ENCODE measurements at regions not wholly inside any gene's neighbourhood (a gene's known extent, or its start where the extent isn't known, plus 50 kb on each side); places are given as distances from the start of the nearest gene placed in this dataset.

GRCh38 chr12:124380796-124381455 lies 86.0 kb downstream of the RFLNA start:
- no peak overlapping the region for H3K4me3 ChIP-seq (replicated peaks; ENCODE audit: insufficient read depth, low read length)
- DNase-seq (ENCODE audit: low read depth in 1 of 2, low spot score in 1 of 2) = peak in 1 of 2 experiments; percentile 19
- no peaks in the 10 kb centered on the region for H3K27me3 ChIP-seq (ENCODE audit: insufficient read depth, poor library complexity, severe bottlenecking)
- TF ChIP-seq CTCF (IDR thresholded peaks at IDR 0.05; ENCODE audit: insufficient read depth, low read length) = no peak
- TF ChIP-seq SPI1 (IDR thresholded peaks at IDR 0.05; ENCODE audit: borderline replicate concordance, low read depth) = peak; percentile 27; the same call in 1 of the 2 replicates
- no peak for TF ChIP-seq GABPA (IDR thresholded peaks at IDR 0.05; ENCODE audit: low read depth)
- TF ChIP-seq POLR2AphosphoS5 (IDR thresholded peaks at IDR 0.05; ENCODE audit: low read depth) = no peak
- TF ChIP-seq REST (IDR thresholded peaks at IDR 0.05; ENCODE audit: insufficient replicate concordance, low read depth) = no peak
- peak overlapping the region; percentile 51 for H3K27ac ChIP-seq (replicated peaks)

- no peak overlapping the region for H3K4me3 ChIP-seq (replicated peaks; ENCODE audit: insufficient read depth, low read length)
- no peaks in the 10 kb centered on the region for H3K27me3 ChIP-seq (ENCODE audit: insufficient read depth, poor library complexity, severe bottlenecking)
- peak overlapping the region; percentile 51 for H3K27ac ChIP-seq (replicated peaks)
- DNase-seq (ENCODE audit: low read depth in 1 of 2, low spot score in 1 of 2) = peak; percentile 72 to 75
- TF ChIP-seq SPI1 (IDR thresholded peaks at IDR 0.05; ENCODE audit: borderline replicate concordance, low read depth) = peak; percentile 41
- TF ChIP-seq POLR2AphosphoS5 (IDR thresholded peaks at IDR 0.05; ENCODE audit: low read depth) = peak; percentile 58
- no peak for TF ChIP-seq CTCF (IDR thresholded peaks at IDR 0.05; ENCODE audit: insufficient read depth, low read length)
Measured at GRCh38 chr12:124379938-124380754, 85.3 kb downstream of the RFLNA start.

- no peak for DNase-seq (ENCODE audit: low read depth in 1 of 2, low spot score in 1 of 2)
- Histone ChIP-seq H3K4me3 (replicated peaks; ENCODE audit: insufficient read depth, low read length) (no peak overlapping the region), H3K27me3 (ENCODE audit: insufficient read depth, poor library complexity, severe bottlenecking) (no peaks in the 10 kb centered on the region), H3K27ac (replicated peaks) (peak overlapping the region; percentile 51)
- TF ChIP-seq GABPA (IDR thresholded peaks at IDR 0.05; ENCODE audit: low read depth) = no peak
- TF ChIP-seq SPI1 (IDR thresholded peaks at IDR 0.05; ENCODE audit: borderline replicate concordance, low read depth) = no peak
- no peak for TF ChIP-seq CTCF (IDR thresholded peaks at IDR 0.05; ENCODE audit: insufficient read depth, low read length)
- TF ChIP-seq POLR2AphosphoS5 (IDR thresholded peaks at IDR 0.05; ENCODE audit: low read depth) = no peak
- no peak for TF ChIP-seq REST (IDR thresholded peaks at IDR 0.05; ENCODE audit: insufficient replicate concordance, low read depth)
Measured at GRCh38 chr12:124379379-124379937, 84.6 kb downstream of the RFLNA start.

Data from HL-60 (cell line).